HG02943 (cell line): ENCODE measurements at regions not wholly inside any gene's neighbourhood (a gene's known extent, or its start where the extent isn't known, plus 50 kb on each side); places are given as distances from the start of the nearest gene placed in this dataset.

ENCODE experiments used
- ATAC-seq: cut with Tn5 transposase; IDR thresholded peaks from one replicate; pipeline ENCODE4 v1.9.1; 2021; ENCODE audit warnings: mild to moderate bottlenecking, low read depth, moderate library complexity; ENCODE audit not compliant: unreplicated experiment

DNA sequence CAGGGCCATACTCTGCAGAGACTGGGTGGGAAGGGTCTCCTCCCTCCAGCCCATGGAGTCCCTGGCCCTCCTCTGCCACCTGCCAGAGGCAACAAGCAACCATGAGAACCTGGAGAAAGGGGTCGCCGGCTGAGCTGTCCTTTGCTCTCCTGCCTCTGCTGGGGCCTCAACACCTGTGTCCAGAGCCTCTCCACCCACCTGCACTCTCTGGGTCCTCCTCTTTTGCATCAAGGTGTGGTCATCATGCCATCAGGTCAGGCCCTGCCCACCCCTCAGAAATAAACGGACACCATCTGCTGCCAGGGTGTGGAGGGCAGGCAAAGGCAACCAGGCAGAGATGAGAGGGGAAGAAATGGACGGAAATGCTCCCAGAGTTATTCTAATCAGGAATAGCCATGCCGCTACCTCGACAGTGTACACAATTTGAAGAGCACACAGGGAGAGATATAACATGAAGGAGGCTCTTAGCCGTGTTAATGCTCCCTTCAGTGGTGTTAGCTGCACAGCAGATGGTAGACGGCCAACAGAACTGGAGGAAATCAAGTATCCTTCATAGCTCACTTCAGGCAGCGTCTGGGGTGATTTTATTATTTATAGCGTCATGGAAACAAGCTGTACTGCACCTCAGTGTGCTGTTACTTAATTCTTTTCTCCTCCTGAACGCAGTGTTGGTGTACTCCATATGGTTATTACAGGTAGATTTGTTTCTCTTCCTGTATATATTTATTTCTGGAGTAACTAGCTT is 247.9 kb downstream of the TSN start:
- ATAC-seq, result no peak

DNA sequence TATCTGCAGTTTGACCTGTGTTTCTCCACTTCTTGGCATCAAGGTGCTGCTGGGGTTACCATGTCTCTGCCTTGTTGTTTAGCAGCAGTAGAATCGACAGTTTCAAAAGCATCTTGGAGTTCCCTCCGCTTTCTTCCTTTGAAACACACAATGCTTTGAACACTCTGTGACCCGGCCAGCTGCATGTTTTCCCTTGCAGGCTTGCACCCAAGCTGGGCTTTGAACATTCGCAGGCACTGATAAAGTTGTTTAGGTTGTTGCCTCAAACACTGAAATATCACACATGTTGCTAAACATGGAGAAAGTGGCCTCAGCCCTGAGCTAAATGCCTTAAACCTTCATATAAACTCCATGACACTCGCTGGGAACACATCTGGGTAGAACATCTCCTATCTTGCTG is 251.7 kb downstream of the TSN start:
- ATAC-seq, result no peak

DNA sequence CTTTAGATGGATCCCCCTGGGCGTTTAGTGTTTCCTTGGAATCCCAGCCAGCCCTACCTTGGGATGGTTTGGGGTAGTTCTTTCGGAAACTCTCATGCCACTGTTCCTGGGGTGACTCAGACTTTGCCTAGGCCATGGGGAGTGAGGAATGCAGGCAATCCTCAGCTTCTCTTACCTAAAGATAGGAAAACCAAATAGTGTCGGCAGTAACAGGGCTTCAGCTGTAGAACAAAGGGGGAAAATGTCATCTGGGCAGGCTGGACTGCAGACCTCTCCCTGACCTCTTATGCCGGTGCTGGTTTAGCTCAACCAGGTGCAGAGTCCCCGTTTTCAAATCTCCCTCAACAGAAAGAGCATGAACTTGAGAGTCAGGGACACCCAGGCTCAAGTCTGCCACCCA is 252.1 kb downstream of the TSN start:
- ATAC-seq, result no peak

DNA sequence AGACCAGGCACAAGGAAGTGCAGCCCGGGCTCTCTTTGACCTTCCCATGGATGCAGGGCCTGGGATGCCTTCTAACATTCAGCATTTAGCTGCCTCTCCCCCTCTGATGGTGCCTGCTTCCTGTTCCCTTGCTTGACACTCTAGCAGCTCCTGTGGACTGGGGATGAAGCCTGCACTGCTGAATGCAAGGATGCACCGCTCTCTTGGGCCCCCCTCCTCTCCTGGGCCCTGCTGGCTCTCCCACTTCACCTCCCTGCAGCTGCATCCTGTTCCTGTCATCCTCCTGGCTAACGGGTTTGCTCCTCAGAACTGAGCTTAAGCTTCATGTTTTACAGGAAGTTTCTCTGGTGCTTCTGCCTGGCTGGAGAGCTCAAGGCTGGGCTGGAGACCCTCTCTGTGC is 254.1 kb downstream of the TSN start:
- ATAC-seq, result no peak

DNA sequence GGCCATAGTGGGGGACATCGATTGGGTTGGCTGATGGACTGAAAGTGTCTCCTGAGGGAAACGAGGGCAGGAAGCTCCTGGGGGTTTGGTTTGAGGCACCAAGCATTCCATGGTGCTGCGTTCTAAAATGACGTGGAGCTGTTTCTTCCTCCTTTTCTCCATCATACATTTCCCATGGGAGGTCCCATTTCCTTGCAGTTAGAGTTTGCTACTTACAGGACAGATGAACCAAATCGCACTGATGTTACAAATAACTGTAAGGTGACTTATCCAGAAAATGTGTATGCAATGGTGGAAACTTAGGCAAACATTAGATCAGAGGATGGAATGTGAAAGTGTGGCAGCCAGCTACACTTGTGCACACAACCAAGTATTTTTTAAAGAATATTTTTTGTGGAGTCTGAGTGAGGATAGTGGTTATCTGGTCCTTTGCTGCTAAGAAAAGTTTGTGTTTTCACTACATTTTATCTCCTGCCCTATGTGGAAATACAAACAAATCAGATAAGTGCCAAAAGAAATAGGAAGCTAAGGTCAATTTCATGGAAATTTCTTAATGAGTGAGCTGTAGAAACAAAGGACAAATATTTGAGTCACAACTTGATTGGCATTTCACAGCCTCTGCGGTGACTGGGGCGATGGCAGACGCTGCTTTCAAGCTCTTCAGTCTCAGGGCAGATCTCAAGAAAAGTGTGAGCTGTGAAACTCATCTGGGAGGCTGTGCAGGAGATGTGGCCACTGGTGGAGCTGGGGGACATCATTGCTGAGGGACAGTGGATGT is 256.2 kb downstream of the TSN start:
- no peak for ATAC-seq

DNA sequence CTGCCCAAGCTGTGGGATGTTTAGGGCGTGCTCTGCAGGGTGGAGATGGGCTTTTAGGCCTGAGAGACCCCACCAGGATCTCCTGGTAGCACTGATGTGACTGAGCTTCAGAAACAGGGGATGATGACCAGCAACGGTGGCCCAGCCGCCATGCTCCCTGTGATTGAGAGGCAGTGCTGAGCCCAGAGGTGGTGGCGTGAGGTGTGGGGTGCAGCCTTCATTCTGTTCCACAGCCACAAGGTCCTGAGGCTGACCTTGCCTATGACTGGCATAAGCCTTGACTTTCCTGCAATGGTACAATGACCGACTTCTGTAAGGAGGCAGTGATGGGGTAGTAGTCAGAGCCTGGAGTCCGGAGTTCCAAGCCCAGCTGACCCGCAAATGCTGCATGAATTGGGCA is 263.3 kb downstream of the TSN start:
- ATAC-seq, result no peak

DNA sequence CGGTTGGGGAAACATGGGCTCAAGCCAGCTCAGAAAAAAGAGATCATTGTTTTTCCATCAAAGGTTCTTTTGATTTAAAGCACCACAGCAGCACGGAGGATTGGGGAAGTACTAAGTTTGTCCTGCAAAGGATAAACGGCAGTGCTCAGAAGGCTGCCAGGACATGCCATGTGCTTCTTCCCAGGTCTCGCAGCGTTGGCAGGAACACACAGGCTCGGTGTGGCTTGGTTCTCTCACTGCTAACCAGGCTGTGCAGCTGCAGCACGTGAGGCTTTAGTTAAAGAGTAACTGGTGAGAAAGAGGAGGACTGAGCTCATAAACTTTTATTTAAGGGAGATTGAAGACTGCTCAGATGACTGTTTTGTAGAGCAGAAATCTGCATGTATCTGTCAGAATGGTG is 264.3 kb downstream of the TSN start:
- ATAC-seq, result no peak

DNA sequence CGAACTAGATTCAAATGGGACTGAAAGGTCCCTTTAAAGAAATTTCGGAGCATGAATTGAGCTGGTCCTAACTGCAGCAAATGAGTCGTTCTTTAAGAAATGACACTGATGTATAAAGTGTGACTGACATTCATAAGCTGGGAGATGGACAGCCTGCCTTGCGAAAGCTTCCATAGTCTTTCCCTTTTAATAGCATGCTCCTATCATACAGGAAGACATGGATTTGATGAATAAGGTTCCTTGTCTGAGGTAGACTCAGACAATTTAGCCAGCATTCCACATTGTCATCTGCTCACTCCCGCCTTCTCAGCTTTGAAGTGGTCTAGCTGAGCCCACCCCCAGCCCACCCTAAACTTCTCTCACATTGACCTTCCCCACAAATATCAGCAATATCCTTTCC is 264.9 kb downstream of the TSN start:
- no peak for ATAC-seq

DNA sequence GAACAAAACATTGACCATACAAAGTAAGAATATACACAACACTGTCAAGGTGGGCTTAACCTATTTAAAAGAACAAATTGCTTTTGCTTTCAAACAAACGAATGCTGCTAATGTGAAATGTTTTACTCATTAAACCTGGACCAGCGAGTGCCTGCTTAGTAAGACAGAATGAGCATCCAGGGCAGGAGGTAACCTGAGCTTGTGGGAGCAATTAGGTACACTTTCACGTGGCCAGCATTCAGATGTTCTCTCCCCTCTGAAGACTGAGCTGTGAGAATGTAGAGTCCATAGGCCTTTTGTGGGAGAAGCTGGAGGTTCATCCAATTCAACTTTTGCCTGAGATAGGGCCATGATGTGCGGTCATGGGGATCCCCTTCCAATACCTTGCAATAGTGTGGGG is 266.5 kb downstream of the TSN start:
- no peak for ATAC-seq

DNA sequence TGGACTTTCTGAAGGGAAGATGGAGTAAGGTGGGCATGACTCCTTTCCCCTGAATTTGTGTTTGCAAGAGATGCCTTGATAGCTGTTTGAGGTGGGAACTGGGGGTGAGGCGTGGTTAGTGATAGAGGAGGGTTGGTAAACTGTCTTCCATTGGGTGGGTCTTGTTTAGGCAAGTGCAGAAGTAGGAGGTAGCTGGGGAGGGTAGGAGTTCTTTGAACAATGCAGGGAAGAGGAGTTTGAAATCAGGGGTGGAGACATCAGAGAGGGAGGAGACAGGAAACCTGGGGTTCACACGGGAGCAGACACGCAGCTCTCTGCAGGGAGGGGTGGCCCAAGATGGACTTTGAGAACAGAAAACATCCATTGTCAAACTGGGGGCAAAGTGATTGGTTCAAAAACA is 267.1 kb downstream of the TSN start:
- ATAC-seq, result no peak

DNA sequence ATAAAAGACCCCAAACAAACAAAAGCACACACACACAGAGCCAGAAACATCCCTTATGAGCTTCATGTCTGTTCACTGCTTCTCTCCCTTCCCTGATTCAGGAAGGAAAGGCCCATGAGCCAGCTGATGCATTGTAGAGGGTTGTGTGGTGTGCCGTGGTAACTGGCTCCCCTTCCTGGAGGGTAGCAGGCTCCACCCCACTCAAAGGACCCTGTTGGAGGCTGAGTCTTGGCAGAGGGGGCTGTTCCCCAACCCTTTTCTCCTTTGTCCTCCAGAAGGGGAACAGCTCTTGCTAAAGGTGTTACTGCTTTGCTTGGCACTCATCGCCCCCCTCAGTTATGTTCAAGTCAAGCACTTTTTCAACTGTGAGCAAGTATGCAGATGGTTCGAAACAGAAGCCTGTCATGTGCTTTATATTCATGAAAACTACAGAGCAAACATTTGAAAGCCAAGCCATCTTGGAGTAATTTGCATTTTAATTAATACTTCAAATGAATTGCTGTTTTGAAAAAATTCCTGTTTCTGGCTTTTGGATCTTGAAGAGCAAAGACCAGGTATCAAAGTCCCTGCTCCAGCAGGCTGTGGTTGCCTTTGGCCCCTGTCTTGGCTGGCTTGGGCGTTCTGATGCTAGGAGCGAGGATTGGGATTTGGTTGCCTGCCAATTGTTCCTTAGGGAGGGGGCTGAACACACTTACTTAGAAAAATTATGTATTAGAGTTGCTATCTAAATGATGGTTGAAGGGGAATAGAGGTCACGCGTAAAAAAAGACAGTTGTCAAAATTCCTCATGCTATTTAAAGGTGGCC is 267.8 kb downstream of the TSN start:
- no peak for ATAC-seq

DNA sequence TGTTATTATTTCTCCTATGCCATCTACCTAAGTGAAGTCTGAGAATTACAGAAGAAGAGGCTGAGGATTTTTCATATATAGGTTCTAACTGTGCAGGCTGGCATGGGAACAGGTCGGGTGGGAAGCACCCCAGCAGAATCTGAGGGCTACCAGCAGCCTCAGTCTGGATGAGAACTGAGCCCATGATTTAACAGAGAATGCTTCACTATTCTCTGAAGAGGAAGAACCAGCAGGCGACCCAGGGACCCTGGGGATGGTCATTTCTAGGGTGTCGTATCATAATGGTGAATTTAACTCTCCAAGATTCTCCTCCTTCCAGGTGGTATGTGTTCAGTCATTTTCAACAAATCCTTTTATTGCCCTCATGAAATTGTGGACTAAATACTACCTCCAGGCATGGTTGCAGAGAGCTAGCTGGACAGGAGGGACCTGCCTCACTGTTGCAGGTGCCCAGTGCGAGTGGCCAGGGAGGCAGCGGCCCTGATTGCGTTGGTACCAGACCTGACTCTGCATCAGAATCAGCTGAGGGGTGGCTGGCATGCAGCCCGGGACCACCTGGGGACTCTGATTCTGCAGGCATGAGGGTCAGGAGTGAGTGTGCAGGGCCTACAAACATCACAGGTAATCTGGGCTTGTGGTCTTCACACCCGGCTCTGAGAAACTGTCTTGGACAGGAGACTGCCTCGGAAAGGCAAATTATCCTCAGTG is 272.2 kb downstream of the TSN start:
- ATAC-seq, result no peak

DNA sequence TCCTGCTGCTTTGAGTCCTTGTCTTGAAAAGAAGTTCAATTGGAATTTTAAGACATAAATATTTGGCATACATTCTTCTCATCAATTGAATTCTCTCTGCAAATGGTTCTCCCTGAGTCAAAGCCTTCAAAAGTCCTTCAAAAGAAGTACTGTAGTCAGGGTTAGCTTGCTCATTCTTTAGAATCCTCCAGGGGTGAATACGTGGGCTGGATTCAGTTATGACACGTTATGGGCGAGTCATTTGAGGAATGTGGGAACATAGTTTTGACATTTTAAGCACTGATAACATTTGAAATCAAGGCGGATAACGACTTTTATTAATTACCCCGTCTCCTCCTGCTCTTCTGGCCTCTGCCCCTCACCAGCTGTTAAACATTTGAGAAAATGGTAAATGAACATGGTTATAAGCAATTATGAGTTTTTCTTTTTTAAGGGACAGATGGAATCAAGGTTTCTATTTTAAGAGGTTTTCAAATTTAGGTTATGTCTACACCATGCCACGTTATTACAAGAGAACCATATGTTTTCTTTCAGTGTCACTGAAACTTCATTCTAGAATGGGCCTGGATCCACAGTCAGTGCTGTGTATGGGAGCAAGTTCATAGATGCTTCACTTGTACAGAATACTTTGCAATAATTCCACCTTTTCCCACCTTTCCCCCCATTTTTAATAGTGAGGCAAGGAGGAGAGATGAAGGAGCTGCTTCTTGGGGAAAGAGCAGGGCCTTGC is 273.1 kb downstream of the TSN start:
- ATAC-seq, result no peak

DNA sequence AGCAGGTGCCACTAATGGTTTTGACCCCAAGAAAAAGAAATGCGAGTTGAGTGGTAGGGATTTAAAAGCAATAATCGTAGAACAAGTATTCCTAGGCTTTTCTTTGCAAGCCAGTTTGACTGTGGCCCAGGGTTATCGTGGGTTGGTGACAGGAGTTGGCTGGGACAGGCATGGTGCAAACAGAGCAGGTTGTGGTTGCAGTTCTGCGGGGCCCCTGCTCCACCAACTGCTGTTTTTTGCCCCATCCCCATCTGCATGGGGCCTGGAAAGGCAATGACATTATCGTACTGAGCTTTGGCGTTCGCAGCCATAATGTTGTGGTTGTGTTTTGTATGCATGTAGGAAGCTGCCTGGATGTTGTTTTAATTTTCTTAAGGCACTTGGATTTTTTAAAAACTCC is 274.0 kb downstream of the TSN start:
- no peak for ATAC-seq

DNA sequence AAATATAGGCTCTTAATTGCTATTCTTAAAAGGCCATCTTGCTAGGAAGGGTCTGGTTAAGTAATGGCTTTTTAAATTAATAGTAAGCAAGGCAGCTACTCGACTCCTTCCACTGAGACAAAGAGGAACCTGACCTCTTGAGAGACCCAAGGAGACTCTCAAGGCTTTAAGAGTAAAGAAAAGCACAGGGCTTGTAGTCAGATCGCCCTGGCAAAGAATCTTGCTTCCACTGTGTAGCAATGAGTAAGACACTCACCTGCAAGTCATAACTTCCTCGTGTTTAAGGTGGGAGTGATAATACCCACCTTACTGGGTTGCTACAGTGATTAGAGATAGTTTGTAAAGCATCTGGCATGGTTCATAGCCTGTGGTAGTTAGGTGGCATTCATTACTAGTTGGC is 274.5 kb downstream of the TSN start:
- no peak for ATAC-seq

DNA sequence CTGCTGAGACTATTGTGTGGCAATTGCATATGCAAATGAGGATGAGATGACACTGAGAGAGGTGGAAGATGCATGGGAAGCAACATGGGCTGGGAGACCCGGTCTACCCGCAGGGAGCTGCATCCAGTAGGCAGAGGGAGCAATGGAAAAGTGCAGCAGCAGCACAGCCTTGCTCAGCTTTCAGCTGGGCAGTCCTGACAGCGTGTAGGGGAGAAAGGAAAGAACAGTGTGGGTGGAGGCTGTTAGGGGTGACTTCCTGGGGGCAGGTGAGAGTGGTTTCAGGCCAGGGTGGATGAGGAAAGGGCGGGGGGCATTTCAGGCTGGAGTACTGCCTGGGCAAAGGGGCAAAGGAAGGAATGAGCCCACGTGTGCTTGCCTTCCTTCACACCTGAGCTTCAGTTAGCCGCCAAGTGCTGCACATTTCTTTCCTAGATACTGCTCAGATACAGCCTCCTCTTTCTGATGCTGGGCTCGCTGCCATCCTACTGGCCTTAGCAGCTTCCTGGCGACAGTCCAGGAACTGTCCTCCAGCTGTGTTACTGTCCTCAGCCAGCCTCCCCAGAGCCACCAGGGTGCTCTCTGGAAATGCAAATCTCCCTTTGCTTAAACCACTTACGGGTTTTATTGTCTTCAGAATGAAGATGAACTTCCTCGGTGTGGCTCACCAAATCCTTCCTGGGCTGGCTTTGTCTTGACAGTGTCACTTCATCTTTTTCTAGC is 276.3 kb downstream of the TSN start:
- no peak for ATAC-seq

DNA sequence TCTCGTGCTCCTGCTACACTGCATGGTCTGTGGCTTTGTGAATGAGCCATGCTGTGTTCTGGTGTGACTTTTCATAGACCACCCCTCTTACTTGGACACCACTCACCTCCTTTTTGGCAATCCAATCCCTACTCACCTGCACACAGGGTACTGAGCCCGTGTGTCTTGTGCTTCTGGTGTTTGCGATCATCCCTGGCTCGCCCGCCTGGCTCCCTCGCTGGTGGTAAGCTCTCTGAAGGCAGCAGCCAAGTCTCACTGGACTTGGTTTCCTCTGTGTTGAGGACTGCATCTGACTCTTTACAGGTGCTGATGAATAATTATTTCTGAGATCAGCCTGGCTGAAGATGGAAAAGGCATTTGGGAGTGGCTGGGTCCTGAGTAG is 276.8 kb downstream of the TSN start:
- ATAC-seq, result no peak

DNA sequence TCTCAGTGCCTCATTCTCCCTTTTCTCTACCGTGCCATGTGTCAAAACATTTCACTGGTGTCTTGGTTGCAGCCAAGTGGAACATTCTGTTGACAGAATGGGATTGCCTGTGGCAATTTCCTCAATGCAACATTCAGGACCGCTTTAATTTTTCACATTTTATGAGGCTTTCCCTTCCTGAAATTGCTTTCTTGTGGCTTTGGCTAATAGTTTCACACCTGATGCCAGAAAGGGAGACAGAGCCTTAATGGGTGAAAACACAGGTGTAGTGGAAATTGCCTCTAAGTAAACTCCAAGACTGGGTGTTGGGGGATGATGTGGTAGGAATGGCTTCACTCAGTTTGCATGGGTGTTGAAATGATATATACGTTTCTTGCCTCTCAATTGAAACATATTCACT is 278.3 kb downstream of the TSN start:
- no peak for ATAC-seq

DNA sequence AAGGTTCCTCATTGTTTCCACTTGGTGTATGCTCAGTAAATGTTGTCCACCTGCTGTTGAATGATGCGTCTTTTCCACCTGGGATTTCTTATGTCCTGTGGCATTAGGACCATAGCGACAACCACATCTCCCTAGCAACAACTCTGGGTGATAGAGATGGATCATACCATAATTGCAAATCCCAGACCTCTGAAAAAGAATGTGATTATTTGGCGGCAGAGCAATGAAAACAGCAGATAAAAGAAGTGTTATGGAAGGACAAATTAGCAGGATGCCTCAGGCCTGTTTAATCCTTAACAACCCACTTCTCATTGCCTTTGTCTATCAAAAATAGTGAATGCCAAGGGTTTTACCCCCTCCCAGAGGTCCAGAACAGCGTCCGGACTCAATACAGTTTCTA is 278.9 kb downstream of the TSN start:
- ATAC-seq, result no peak

DNA sequence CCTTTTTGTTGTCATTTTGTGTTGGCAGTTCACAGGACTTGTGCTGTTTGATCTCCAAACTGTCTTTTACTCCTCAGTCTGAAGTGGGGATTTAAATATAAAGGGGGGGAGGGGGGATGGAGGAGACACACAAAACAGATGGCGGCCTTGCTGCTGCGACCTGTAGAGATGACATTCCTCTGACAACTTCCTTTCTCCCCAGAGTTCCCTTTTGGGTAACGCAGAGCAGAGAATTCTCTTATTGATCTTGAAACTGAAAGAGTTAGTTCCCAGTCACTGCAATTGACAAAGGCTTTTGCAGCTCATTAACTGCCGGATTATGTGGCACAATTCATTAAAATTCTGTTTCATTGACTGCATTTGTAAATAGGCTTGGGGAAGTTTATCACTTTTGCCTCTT is 279.3 kb downstream of the TSN start:
- no peak for ATAC-seq
